ENCODE measurements at regions not wholly inside any gene's neighbourhood (a gene's known extent, or its start where the extent isn't known, plus 50 kb on each side); places are given as distances from the start of the nearest gene placed in this dataset.
"Not testable (repeated sequence)": the region's sequence is repeated elsewhere in the genome, so short reads cannot be mapped to it uniquely, and the experiment has no call there.

DNA sequence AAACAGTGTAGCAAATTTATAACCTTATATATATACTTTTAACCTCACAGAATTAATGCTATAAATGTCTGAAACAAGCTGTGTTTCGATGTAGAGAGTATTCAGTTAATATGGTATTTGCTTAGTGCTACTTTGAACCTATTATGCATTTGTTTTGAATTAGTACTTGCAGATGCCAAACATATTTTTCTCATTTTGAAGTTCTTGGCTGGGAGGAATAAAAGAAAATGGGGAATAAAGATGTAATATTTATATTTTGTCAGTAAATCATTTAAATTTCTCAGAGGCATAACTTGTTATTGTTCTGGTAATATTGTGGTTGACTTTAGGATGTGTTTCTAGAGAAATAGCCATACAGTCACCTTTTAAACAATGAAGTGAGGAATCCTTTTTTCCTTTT, 175.9 kb upstream of the IZUMO3 start:
- no peak for DNase-seq (ENCODE audit: extremely low read depth, low read depth)

DNA sequence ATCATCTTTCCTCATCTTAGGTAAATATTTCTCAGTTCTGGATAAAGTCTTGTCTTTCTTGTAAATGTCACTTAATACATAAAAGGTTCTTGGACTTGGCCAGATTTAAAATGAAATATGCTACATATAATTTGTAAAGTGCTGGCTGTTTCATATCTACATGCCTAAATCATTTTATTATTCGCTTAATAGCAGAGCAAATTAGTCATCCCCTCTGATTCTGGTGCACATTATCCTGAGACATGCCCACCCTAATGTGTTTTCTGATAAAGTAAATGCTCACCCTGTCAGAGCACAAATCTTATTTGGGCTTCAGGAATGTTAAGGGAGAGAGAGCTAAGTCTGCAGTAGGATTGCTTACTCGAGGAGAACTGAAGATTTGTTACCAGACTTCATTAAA, 166.5 kb upstream of the IZUMO3 start:
- DNase-seq (ENCODE audit: extremely low read depth, low read depth), result no peak

- no peak for DNase-seq (ENCODE audit: extremely low read depth, low read depth)
Measured at GRCh38 chr9:24708814-24709213, 163.1 kb upstream of the IZUMO3 start.

GRCh38 chr9:24698881-24699518, 153.3 kb upstream of the IZUMO3 start:
- peak; percentile 0 for DNase-seq (ENCODE audit: extremely low read depth, low read depth)

GRCh38 chr9:24672336-24672735, 126.6 kb upstream of the IZUMO3 start:
- no peak for DNase-seq (ENCODE audit: extremely low read depth, low read depth)

GRCh38 chr9:24657387-24657786, 111.7 kb upstream of the IZUMO3 start:
- DNase-seq (ENCODE audit: extremely low read depth, low read depth), result no peak

DNA sequence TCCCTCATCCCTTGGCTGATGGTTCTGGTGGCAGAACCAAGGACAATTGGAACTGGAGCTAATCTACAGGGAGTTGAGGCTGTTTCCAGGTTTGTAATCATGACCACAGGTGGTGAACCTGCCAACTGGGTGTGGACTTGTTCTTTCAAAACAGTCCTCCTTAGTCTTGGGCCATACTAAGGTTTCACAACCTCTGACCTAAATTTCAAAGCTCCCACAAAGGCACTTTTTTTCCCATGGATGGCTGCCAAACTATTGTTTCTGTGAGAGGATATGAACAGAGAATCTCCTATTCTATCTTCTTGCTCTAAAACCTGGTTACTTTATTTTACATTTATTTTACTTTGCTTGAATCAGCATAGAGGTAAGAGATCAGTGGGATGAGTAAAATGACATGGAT, 106.5 kb upstream of the IZUMO3 start:
- no peak for DNase-seq (ENCODE audit: extremely low read depth, low read depth)

GRCh38 chr9:24628809-24629208, 83.1 kb upstream of the IZUMO3 start:
- not testable (repeated sequence) for DNase-seq (ENCODE audit: extremely low read depth, low read depth)

- no peak for DNase-seq (ENCODE audit: extremely low read depth, low read depth)
Measured at GRCh38 chr9:24625097-24625496, 79.4 kb upstream of the IZUMO3 start.

- DNase-seq (ENCODE audit: extremely low read depth, low read depth), result no peak
Measured at GRCh38 chr9:24624481-24624880, 78.8 kb upstream of the IZUMO3 start.

- no peak for DNase-seq (ENCODE audit: extremely low read depth, low read depth)
Measured at GRCh38 chr9:24620741-24621140, 75.0 kb upstream of the IZUMO3 start.

DNA sequence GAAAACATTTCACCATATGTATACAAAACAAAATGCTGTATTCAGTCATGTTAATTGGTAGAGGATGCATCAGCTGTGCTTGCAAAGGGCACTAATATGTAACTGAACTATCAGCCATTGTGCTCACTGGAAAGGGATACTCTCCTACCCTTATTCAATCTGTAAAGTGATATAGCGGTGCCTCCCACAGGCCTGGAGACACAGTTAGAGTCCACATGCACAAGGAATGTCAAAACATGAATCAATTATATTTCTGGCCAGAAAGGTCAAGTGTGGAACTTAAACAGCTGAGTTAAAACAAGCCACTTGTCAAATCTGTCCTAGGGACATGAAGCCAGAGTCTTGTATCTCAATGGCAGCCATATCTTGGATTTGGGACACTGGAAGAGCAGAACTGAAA, 71.2 kb upstream of the IZUMO3 start:
- DNase-seq (ENCODE audit: extremely low read depth, low read depth), result no peak

- no peak for DNase-seq (ENCODE audit: extremely low read depth, low read depth)
Measured at GRCh38 chr9:24614070-24614469, 68.4 kb upstream of the IZUMO3 start.

GRCh38 chr9:24608599-24608998, 62.9 kb upstream of the IZUMO3 start:
- DNase-seq (ENCODE audit: extremely low read depth, low read depth), result no peak

GRCh38 chr9:24602693-24603352, 57.1 kb upstream of the IZUMO3 start:
- DNase-seq (ENCODE audit: extremely low read depth, low read depth), result no peak

Small RNA genes in the stretch of these regions (small RNA-seq; reads per million reads assigned to genes)
- gene RMRPP5, result 0 reads per million in 2 experiments
